ENCODE measurements at regions not wholly inside any gene's neighbourhood (a gene's known extent, or its start where the extent isn't known, plus 50 kb on each side); places are given as distances from the start of the nearest gene placed in this dataset.
A peak's percentile ranks its signal among the peaks of the same experiment; 100 is the strongest.

DNA sequence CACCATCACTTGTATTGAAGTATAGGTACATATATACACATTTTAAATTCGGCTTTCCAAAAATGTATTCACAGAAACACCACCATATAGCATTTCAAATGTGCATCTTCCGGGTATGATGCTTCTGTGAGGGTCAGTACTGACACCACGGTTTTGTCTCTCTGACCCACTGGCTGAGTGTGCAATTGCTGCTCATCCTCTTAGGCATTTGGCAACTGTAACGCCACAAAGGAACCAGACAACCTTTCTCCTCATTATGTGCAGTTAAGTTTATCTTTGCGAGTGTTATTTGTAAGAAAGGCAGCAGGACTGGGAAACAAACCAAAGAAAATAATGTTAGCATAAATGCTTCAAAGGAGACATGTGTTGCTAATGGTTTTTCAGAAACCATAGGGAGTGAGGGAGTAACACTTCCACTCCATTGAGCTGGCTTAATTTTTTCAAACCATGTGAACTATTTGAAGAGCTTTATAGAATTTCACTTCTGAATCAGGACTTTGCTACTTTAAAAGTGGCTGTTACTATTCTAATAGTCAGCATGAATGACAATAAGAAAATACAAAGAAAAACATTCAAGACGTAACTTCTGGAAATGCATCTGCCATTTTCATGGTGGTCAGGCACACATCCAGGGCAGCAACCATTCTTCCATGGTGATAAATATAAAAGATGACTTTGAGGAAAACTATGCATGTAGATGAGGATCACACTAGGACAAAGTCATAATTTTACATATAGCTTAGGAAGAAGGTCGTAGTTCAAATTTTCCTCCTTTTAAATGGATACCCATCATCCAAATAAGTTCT, 423.3 kb downstream of the MZT1 start:
- Mint-ChIP-seq H3K27ac (no peak overlapping the region), H3K4me1 (peaks cover 15% of the 10 kb centered on the region)
- H3K4me2 ChIP-seq = no peak overlapping the region

DNA sequence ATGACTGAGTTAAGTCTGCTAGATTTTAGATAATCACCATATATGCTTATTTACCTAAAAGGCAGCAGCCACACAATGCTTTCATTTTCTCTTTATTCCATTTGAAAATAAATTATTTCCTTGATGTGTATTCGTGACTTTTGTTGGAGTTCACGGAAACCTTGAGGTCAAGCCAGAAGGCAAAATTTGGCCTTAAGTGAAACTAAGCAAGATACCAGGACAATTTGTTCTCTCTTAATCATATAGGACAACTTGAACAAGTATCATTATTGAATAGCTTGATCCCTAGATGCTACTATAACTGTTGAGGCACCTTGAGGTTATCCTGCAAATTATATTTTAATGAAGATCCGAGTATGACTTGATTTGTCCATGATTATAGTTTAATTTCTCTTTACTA, 429.2 kb upstream of the DACH1 start:
- Mint-ChIP-seq H3K4me1 (peaks cover 4% of the 10 kb centered on the region), H3K9me3 (no peaks in the 10 kb centered on the region), H3K27me3 (ENCODE audit: insufficient read depth, low read depth) (peaks cover 5% of the 10 kb centered on the region), H3K27ac (no peak overlapping the region), H3K4me3 (no peak overlapping the region), H3K36me3 (peaks cover 2% of the 10 kb centered on the region)
- Histone ChIP-seq H3K4me1 (peaks cover 10% of the 10 kb centered on the region), H3K27me3 (no peaks in the 10 kb centered on the region), H3K4me3 (no peak overlapping the region), H3K9me3 (ENCODE audit: low read depth) (no peaks in the 10 kb centered on the region), H4K20me1 (ENCODE audit: low read depth) (no peaks in the 10 kb centered on the region), H3K36me3 (no peaks in the 10 kb centered on the region), H3K4me2 (no peak overlapping the region), H2AFZ (replicated peaks) (no peak overlapping the region), H3K27ac (no peak overlapping the region), H3F3A (ENCODE audit: low read depth) (no peaks in the 10 kb centered on the region), H3K9ac (no peak overlapping the region), H3K79me2 (ENCODE audit: low read depth) (no peaks in the 10 kb centered on the region)
- TF ChIP-seq, protein P1, sequence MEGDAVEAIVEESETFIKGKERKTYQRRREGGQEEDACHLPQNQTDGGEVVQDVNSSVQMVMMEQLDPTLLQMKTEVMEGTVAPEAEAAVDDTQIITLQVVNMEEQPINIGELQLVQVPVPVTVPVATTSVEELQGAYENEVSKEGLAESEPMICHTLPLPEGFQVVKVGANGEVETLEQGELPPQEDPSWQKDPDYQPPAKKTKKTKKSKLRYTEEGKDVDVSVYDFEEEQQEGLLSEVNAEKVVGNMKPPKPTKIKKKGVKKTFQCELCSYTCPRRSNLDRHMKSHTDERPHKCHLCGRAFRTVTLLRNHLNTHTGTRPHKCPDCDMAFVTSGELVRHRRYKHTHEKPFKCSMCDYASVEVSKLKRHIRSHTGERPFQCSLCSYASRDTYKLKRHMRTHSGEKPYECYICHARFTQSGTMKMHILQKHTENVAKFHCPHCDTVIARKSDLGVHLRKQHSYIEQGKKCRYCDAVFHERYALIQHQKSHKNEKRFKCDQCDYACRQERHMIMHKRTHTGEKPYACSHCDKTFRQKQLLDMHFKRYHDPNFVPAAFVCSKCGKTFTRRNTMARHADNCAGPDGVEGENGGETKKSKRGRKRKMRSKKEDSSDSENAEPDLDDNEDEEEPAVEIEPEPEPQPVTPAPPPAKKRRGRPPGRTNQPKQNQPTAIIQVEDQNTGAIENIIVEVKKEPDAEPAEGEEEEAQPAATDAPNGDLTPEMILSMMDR (IDR thresholded peaks at IDR 0.05) = no peak
- TF ChIP-seq EZH2phosphoT487 (IDR thresholded peaks at IDR 0.05) (no peak), EZH2 (IDR thresholded peaks at IDR 0.05) (no peak)
- DNase-seq (ENCODE audit: low spot score) = no peak

More for the DNA sequence above, 423.3 kb downstream of the MZT1 start:
- TF ChIP-seq, protein P1 (IDR thresholded peaks at IDR 0.05) = no peak
- no peak for TF ChIP-seq EZH2phosphoT487 (IDR thresholded peaks at IDR 0.05)
- no peak for TF ChIP-seq EZH2 (IDR thresholded peaks at IDR 0.05)
- H3K9me3 ChIP-seq (ENCODE audit: low read depth) = no peaks in the 10 kb centered on the region
- H3K4me1 ChIP-seq = peaks cover 6% of the 10 kb centered on the region
- H3F3A ChIP-seq (ENCODE audit: low read depth) = no peaks in the 10 kb centered on the region
- no peaks in the 10 kb centered on the region for H4K20me1 ChIP-seq (ENCODE audit: low read depth)
- H3K36me3 ChIP-seq = no peaks in the 10 kb centered on the region
- H3K27ac ChIP-seq = no peak overlapping the region
- H2AFZ ChIP-seq (replicated peaks) = peak overlapping the region; percentile 22
- Mint-ChIP-seq H3K27me3 (ENCODE audit: insufficient read depth, low read depth) (no peaks in the 10 kb centered on the region), H3K4me3 (no peak overlapping the region), H3K9me3 (no peaks in the 10 kb centered on the region), H3K36me3 (no peaks in the 10 kb centered on the region)
- H3K4me3 ChIP-seq = no peak overlapping the region
- no peak overlapping the region for H3K9ac ChIP-seq
- DNase-seq (ENCODE audit: low spot score) = no peak
- H3K27me3 ChIP-seq = no peaks in the 10 kb centered on the region
- no peaks in the 10 kb centered on the region for H3K79me2 ChIP-seq (ENCODE audit: low read depth)

DNA sequence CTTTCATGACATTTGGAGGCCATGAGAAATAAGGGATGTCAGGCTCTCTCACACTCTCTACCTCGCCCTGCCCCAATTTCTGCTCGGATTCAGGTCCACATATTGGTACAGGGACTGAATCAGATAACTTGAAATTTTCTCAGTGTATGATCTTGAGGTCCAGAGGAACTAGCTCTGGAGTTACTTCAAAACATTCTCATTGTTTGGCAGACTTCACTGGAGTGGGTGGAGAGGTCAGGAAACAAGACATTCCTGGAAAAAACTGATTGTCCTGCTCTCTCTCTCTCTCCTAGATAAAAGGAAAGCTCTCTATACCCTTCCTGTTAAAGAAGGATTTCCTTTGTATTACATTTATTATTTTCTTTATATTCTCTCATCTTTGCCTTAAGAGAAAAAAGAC, 428.1 kb upstream of the DACH1 start:
- Mint-ChIP-seq H3K36me3 (peaks cover 2% of the 10 kb centered on the region), H3K27me3 (ENCODE audit: insufficient read depth, low read depth) (peaks cover 5% of the 10 kb centered on the region), H3K9me3 (no peaks in the 10 kb centered on the region), H3K27ac (peak overlapping the region; percentile 3), H3K4me1 (peaks cover 4% of the 10 kb centered on the region), H3K4me3 (no peak overlapping the region)
- H3K4me2 ChIP-seq = no peak overlapping the region
- no peaks in the 10 kb centered on the region for H3K79me2 ChIP-seq (ENCODE audit: low read depth)
- no peak for DNase-seq (ENCODE audit: low spot score)
- H3K9me3 ChIP-seq (ENCODE audit: low read depth) = no peaks in the 10 kb centered on the region
- peaks cover 4% of the 10 kb centered on the region for H3K4me1 ChIP-seq
- TF ChIP-seq EZH2 (IDR thresholded peaks at IDR 0.05) (no peak), EZH2phosphoT487 (IDR thresholded peaks at IDR 0.05) (no peak)
- TF ChIP-seq, protein P1 (IDR thresholded peaks at IDR 0.05) = no peak
- no peak overlapping the region for H3K9ac ChIP-seq
- no peak overlapping the region for H3K27ac ChIP-seq
- H2AFZ ChIP-seq (replicated peaks) = peak overlapping the region; percentile 28
- no peaks in the 10 kb centered on the region for H3K36me3 ChIP-seq
- H3K27me3 ChIP-seq = no peaks in the 10 kb centered on the region
- no peaks in the 10 kb centered on the region for H4K20me1 ChIP-seq (ENCODE audit: low read depth)
- no peak overlapping the region for H3K4me3 ChIP-seq
- H3F3A ChIP-seq (ENCODE audit: low read depth) = no peaks in the 10 kb centered on the region
